Ectodermal cell (in vitro differentiated cells): ENCODE measurements at regions not wholly inside any gene's neighbourhood (a gene's known extent, or its start where the extent isn't known, plus 50 kb on each side); places are given as distances from the start of the nearest gene placed in this dataset.

Experiments used
- H3K27ac ChIP-seq: 2 replicates; pipeline ENCODE4 v1.7.0; 2013; ENCODE audit warnings: mild to moderate bottlenecking, low read depth, low read length; ENCODE audit not compliant: insufficient read depth, poor library complexity, severe bottlenecking
- H3K27me3 ChIP-seq: 2 replicates; pipeline ENCODE4 v1.7.0; 2013; ENCODE audit warnings: mild to moderate bottlenecking, low read length; ENCODE audit not compliant: insufficient read depth, control insufficient read depth, poor library complexity, severe bottlenecking
- H3K36me3 ChIP-seq: one replicate; pipeline ENCODE4 v1.7.0; 2013; ENCODE audit warnings: low read length; ENCODE audit not compliant: control insufficient read depth, insufficient read depth
- H3K4me1 ChIP-seq: one replicate; pipeline ENCODE4 v1.7.0; 2013; ENCODE audit warnings: low read length; ENCODE audit not compliant: control insufficient read depth, insufficient read depth
- H3K4me3 ChIP-seq: 2 replicates; pipeline ENCODE4 v1.7.0; 2013; ENCODE audit warnings: low read depth, low read length, control low read depth; ENCODE audit not compliant: insufficient read depth
- H3K9me3 ChIP-seq: 2 replicates; pipeline ENCODE4 v1.7.0; 2013; ENCODE audit warnings: mild to moderate bottlenecking, low read length, moderate library complexity; ENCODE audit not compliant: control insufficient read depth
- WGBS, 2 experiments: methylation state at CpG; one replicate each; pipeline ENCODE4 v1.1.7; 2013; ENCODE audit warnings: missing lambda C conversion rate in 2 of 2; 5-methylcytosine and 5-hydroxymethylcytosine counted together

GRCh38 chr3:16673530-16673929 lies 68.3 kb upstream of the DAZL start:
- H3K4me3 ChIP-seq, result no peak overlapping the region
- H3K36me3 ChIP-seq, result no peaks in the 10 kb centered on the region
- H3K27ac ChIP-seq, result no peak overlapping the region
- H3K4me1 ChIP-seq, result peaks cover 7% of the 10 kb centered on the region
- H3K9me3 ChIP-seq, result no peaks in the 10 kb centered on the region
- no peaks in the 10 kb centered on the region for H3K27me3 ChIP-seq

- Histone ChIP-seq H3K27me3 (no peaks in the 10 kb centered on the region), H3K27ac (no peak overlapping the region), H3K36me3 (no peaks in the 10 kb centered on the region), H3K9me3 (no peaks in the 10 kb centered on the region), H3K4me1 (peaks cover 7% of the 10 kb centered on the region), H3K4me3 (no peak overlapping the region)
These were observed 70.6 kb upstream of the DAZL start for GRCh38 chr3:16675805-16676204.

- Histone ChIP-seq H3K27me3 (no peaks in the 10 kb centered on the region), H3K27ac (no peak overlapping the region), H3K4me3 (no peak overlapping the region), H3K9me3 (no peaks in the 10 kb centered on the region), H3K36me3 (no peaks in the 10 kb centered on the region), H3K4me1 (peaks cover 6% of the 10 kb centered on the region)
- 87 to 90% methylated on average over 3 of the region's 3 CpGs for WGBS, 2 experiments
These were observed 81.5 kb upstream of the DAZL start for GRCh38 chr3:16686679-16687078.

- Histone ChIP-seq H3K4me3 (no peak overlapping the region), H3K27me3 (no peaks in the 10 kb centered on the region), H3K9me3 (no peaks in the 10 kb centered on the region), H3K27ac (no peak overlapping the region), H3K4me1 (peaks cover 6% of the 10 kb centered on the region), H3K36me3 (no peaks in the 10 kb centered on the region)
These were observed 82.0 kb upstream of the DAZL start for GRCh38 chr3:16687221-16687620.

GRCh38 chr3:16692486-16693344 lies 87.5 kb upstream of the DAZL start:
- Histone ChIP-seq H3K36me3 (no peaks in the 10 kb centered on the region), H3K27me3 (no peaks in the 10 kb centered on the region), H3K27ac (no peak overlapping the region), H3K4me3 (no peak overlapping the region), H3K9me3 (no peaks in the 10 kb centered on the region), H3K4me1 (peaks cover 7% of the 10 kb centered on the region)
- 90 to 91% methylated on average over 8 of the region's 8 CpGs for WGBS, 2 experiments

- 82 to 90% methylated on average over 2 of the region's 2 CpGs for WGBS, 2 experiments
- Histone ChIP-seq H3K36me3 (no peaks in the 10 kb centered on the region), H3K9me3 (no peaks in the 10 kb centered on the region), H3K27me3 (no peaks in the 10 kb centered on the region), H3K4me1 (peaks cover 12% of the 10 kb centered on the region), H3K4me3 (no peak overlapping the region), H3K27ac (no peak overlapping the region)
These were observed 88.6 kb upstream of the DAZL start for GRCh38 chr3:16693820-16694219.

GRCh38 chr3:16695710-16696109 lies 90.5 kb upstream of the DAZL start:
- 90% methylated on average over 4 of the region's 4 CpGs for WGBS, 2 experiments

GRCh38 chr3:16697443-16698147 lies 92.4 kb upstream of the DAZL start:
- H3K36me3 ChIP-seq, result no peaks in the 10 kb centered on the region
- peak overlapping the region; percentile 9 for H3K27ac ChIP-seq
- no peaks in the 10 kb centered on the region for H3K9me3 ChIP-seq
- H3K4me3 ChIP-seq, result no peak overlapping the region
- H3K27me3 ChIP-seq, result no peaks in the 10 kb centered on the region
- whole genome bisulfite sequencing, 2 experiments, result 79 to 83% methylated on average over 1 of the region's 1 CpG
- H3K4me1 ChIP-seq, result peaks cover 12% of the 10 kb centered on the region

More at GRCh38 chr3:16695710-16696109, 90.5 kb upstream of the DAZL start:
- H3K9me3 ChIP-seq, result no peaks in the 10 kb centered on the region
- no peaks in the 10 kb centered on the region for H3K27me3 ChIP-seq
- peaks cover 12% of the 10 kb centered on the region for H3K4me1 ChIP-seq
- no peaks in the 10 kb centered on the region for H3K36me3 ChIP-seq
- H3K27ac ChIP-seq, result no peak overlapping the region
- no peak overlapping the region for H3K4me3 ChIP-seq

GRCh38 chr3:16700651-16701050 lies 95.4 kb upstream of the DAZL start:
- Histone ChIP-seq H3K27me3 (no peaks in the 10 kb centered on the region), H3K27ac (no peak overlapping the region), H3K4me1 (peaks cover 12% of the 10 kb centered on the region), H3K36me3 (no peaks in the 10 kb centered on the region), H3K9me3 (no peaks in the 10 kb centered on the region), H3K4me3 (no peak overlapping the region)

GRCh38 chr3:16704941-16705340 lies 99.7 kb upstream of the DAZL start:
- Histone ChIP-seq H3K9me3 (no peaks in the 10 kb centered on the region), H3K27me3 (no peaks in the 10 kb centered on the region), H3K4me3 (no peak overlapping the region), H3K4me1 (no peaks in the 10 kb centered on the region), H3K36me3 (no peaks in the 10 kb centered on the region), H3K27ac (no peak overlapping the region)
- WGBS, 2 experiments, result 94 to 95% methylated on average over 2 of the region's 2 CpGs
